ENCODE measurements at regions not wholly inside any gene's neighbourhood (a gene's known extent, or its start where the extent isn't known, plus 50 kb on each side); places are given as distances from the start of the nearest gene placed in this dataset.

DNA sequence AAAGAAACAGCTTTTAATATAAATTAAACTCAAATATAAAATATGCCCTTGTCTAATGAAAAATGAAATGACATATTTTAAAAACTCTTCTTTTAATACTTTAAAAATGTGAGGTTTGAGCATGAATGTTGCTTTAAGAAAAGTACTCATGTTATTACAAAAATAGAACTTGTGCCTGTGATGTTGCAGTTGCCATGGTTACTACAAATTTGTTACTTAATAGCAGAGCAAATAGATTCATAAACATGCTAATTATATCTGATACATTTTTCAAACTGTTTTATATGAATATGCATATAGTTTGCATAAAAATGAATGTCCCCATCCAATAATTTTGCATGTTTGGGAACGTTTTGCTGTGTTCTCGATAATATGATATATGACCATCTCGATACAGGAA, 152.3 kb upstream of the DPYD start:
- H3K23ac ChIP-seq (ENCODE audit: low read length): no peak overlapping the region
- H2BK12ac ChIP-seq (ENCODE audit: low read length): no peak overlapping the region
- H3K79me2 ChIP-seq (ENCODE audit: control insufficient read depth, insufficient read depth, low read length, poor library complexity): no peaks in the 10 kb centered on the region
- no peak overlapping the region for H3K27ac ChIP-seq (ENCODE audit: low read depth, low read length)
- WGBS (ENCODE audit: extremely low coverage, insufficient coverage, insufficient read length): no CpG with 5 or more reads among the region's 3 CpGs
- no peak overlapping the region for H3K4me3 ChIP-seq (ENCODE audit: low read depth, low read length)
- H3K4ac ChIP-seq (ENCODE audit: low read depth, low read length): no peak overlapping the region
- H3K18ac ChIP-seq (ENCODE audit: low read length): no peak overlapping the region
- H3K4me2 ChIP-seq (ENCODE audit: low read length): no peak overlapping the region
- no peaks in the 10 kb centered on the region for H3K9me3 ChIP-seq (ENCODE audit: insufficient read depth, low read depth, low read length)
- H3K4me1 ChIP-seq (ENCODE audit: control insufficient read depth in 1 of 2, insufficient read depth in 2 of 2, low read length in 2 of 2): no peaks in the 10 kb centered on the region
- no peak overlapping the region for H2BK120ac ChIP-seq (ENCODE audit: insufficient read depth, low read length, poor library complexity)
- no peaks in the 10 kb centered on the region for H3K27me3 ChIP-seq (ENCODE audit: insufficient read depth, low read length)
- no peak overlapping the region for H4K8ac ChIP-seq (ENCODE audit: low read depth, low read length)
- H4K12ac ChIP-seq (ENCODE audit: low read depth, low read length): no peak overlapping the region
- H3K9ac ChIP-seq (ENCODE audit: low read length): no peak overlapping the region
- H2BK5ac ChIP-seq (ENCODE audit: low read depth, low read length, poor library complexity): no peak overlapping the region
- no peak overlapping the region for H4K91ac ChIP-seq (ENCODE audit: low read depth, low read length)
- DNase-seq: no peak
- H3K14ac ChIP-seq (ENCODE audit: low read length): no peak overlapping the region
- H3K79me1 ChIP-seq (ENCODE audit: low read length): no peaks in the 10 kb centered on the region
- no peaks in the 10 kb centered on the region for H3K36me3 ChIP-seq (ENCODE audit: control insufficient read depth in 1 of 2, insufficient read depth in 2 of 2, low read length in 2 of 2)
- no peak overlapping the region for H2AFZ ChIP-seq (ENCODE audit: insufficient read depth, low read length, poor library complexity)
- no peak overlapping the region for H2AK5ac ChIP-seq (ENCODE audit: low read length)

DNA sequence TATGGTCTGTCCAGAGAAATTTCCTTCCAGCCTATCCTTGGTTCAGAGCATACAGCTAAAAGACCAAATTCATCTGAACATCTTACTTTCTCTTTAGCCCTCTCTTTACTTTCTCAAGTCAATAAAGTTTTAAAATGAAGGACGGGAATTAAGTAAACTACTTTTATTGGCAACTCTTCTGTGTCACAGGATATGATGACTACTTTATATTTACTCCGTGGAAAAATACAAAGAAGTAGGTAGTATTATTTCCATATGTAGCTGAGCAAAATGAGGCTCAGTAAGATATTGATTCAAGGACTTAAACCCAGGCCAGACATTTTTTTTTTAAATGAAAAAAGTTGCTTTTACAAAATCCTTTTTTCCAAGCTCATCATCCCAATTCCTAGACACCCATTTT, 151.2 kb upstream of the DPYD start:
- Histone ChIP-seq H2BK120ac (ENCODE audit: insufficient read depth, low read length, poor library complexity) (no peak overlapping the region), H4K91ac (ENCODE audit: low read depth, low read length) (no peak overlapping the region), H4K8ac (ENCODE audit: low read depth, low read length) (no peak overlapping the region), H3K14ac (ENCODE audit: low read length) (no peak overlapping the region), H3K4me2 (ENCODE audit: low read length) (no peak overlapping the region), H3K4ac (ENCODE audit: low read depth, low read length) (no peak overlapping the region), H3K23ac (ENCODE audit: low read length) (no peak overlapping the region), H4K12ac (ENCODE audit: low read depth, low read length) (no peak overlapping the region), H2BK5ac (ENCODE audit: low read depth, low read length, poor library complexity) (no peak overlapping the region), H3K4me3 (ENCODE audit: low read depth, low read length) (no peak overlapping the region), H3K27ac (ENCODE audit: low read depth, low read length) (no peak overlapping the region), H3K79me2 (ENCODE audit: control insufficient read depth, insufficient read depth, low read length, poor library complexity) (no peaks in the 10 kb centered on the region), H3K18ac (ENCODE audit: low read length) (no peak overlapping the region), H3K27me3 (ENCODE audit: insufficient read depth, low read length) (no peaks in the 10 kb centered on the region), H2BK12ac (ENCODE audit: low read length) (no peak overlapping the region), H3K9me3 (ENCODE audit: insufficient read depth, low read depth, low read length) (no peaks in the 10 kb centered on the region), H3K4me1 (ENCODE audit: control insufficient read depth in 1 of 2, insufficient read depth in 2 of 2, low read length in 2 of 2) (no peaks in the 10 kb centered on the region), H3K79me1 (ENCODE audit: low read length) (no peaks in the 10 kb centered on the region), H2AFZ (ENCODE audit: insufficient read depth, low read length, poor library complexity) (no peak overlapping the region), H3K36me3 (ENCODE audit: control insufficient read depth in 1 of 2, insufficient read depth in 2 of 2, low read length in 2 of 2) (no peaks in the 10 kb centered on the region), H2AK5ac (ENCODE audit: low read length) (no peak overlapping the region), H3K9ac (ENCODE audit: low read length) (no peak overlapping the region)
- WGBS (ENCODE audit: extremely low coverage, insufficient coverage, insufficient read length): no CpG with 5 or more reads among the region's 2 CpGs
- DNase-seq: no peak

DNA sequence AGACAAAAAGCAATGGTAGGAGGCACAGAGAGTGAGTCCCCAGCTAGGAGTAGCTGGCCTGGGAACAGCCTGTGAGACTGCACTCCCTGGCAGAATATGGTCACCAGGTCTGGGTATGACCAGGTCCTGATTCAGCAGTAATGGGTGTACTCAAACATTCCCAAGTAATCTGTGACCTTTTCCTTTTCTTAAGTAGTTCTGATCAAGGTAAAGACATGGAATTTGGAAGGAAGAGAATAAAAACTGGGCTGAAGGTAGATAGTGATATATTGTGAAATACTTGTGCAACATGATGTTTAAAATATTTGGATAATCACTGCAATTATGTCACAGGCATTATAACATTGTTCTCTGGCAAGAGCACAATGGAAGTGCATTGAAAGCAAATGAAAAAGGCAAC, 147.2 kb upstream of the DPYD start:
- H4K8ac ChIP-seq (ENCODE audit: low read depth, low read length): no peak overlapping the region
- no peak overlapping the region for H3K4me3 ChIP-seq (ENCODE audit: low read depth, low read length)
- H3K27ac ChIP-seq (ENCODE audit: low read depth, low read length): no peak overlapping the region
- H2AFZ ChIP-seq (ENCODE audit: insufficient read depth, low read length, poor library complexity): no peak overlapping the region
- DNase-seq: peak; percentile 20 to 66
- no peaks in the 10 kb centered on the region for H3K36me3 ChIP-seq (ENCODE audit: control insufficient read depth in 1 of 2, insufficient read depth in 2 of 2, low read length in 2 of 2)
- H3K23ac ChIP-seq (ENCODE audit: low read length): no peak overlapping the region
- no peaks in the 10 kb centered on the region for H3K79me2 ChIP-seq (ENCODE audit: control insufficient read depth, insufficient read depth, low read length, poor library complexity)
- no peak overlapping the region for H4K12ac ChIP-seq (ENCODE audit: low read depth, low read length)
- no peaks in the 10 kb centered on the region for H3K9me3 ChIP-seq (ENCODE audit: insufficient read depth, low read depth, low read length)
- H2BK120ac ChIP-seq (ENCODE audit: insufficient read depth, low read length, poor library complexity): no peak overlapping the region
- no peaks in the 10 kb centered on the region for H3K27me3 ChIP-seq (ENCODE audit: insufficient read depth, low read length)
- H3K9ac ChIP-seq (ENCODE audit: low read length): no peak overlapping the region
- H2BK12ac ChIP-seq (ENCODE audit: low read length): no peak overlapping the region
- H3K4me2 ChIP-seq (ENCODE audit: low read length): no peak overlapping the region
- no peak overlapping the region for H2AK5ac ChIP-seq (ENCODE audit: low read length)
- H3K18ac ChIP-seq (ENCODE audit: low read length): no peak overlapping the region
- H4K91ac ChIP-seq (ENCODE audit: low read depth, low read length): no peak overlapping the region
- H2BK5ac ChIP-seq (ENCODE audit: low read depth, low read length, poor library complexity): no peak overlapping the region
- no peaks in the 10 kb centered on the region for H3K4me1 ChIP-seq (ENCODE audit: control insufficient read depth in 1 of 2, insufficient read depth in 2 of 2, low read length in 2 of 2)
- no peaks in the 10 kb centered on the region for H3K79me1 ChIP-seq (ENCODE audit: low read length)
- H3K14ac ChIP-seq (ENCODE audit: low read length): no peak overlapping the region
- no peak overlapping the region for H3K4ac ChIP-seq (ENCODE audit: low read depth, low read length)

DNA sequence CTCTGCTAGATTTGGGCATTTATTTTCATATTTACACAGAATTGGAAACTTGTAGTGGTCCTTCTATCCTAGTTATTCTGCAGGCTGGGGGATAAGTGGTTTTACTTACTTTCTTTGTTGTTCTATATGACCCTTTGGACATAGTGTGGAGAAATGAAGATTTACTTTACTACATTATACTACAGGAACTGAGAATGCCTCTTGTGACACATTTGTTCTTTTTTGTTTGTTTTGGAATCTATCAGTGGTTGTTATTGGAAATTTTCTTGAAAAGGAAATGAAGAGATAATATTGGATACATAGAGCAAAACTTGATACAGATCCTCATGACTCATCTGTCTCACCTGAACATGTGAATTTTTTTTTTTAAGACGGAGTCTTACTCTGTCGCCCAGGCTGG, 146.1 kb upstream of the DPYD start:
- Histone ChIP-seq H4K91ac (ENCODE audit: low read depth, low read length) (no peak overlapping the region), H3K23ac (ENCODE audit: low read length) (no peak overlapping the region), H3K79me2 (ENCODE audit: control insufficient read depth, insufficient read depth, low read length, poor library complexity) (no peaks in the 10 kb centered on the region), H4K8ac (ENCODE audit: low read depth, low read length) (no peak overlapping the region), H3K18ac (ENCODE audit: low read length) (no peak overlapping the region), H4K12ac (ENCODE audit: low read depth, low read length) (no peak overlapping the region), H3K9ac (ENCODE audit: low read length) (no peak overlapping the region), H2BK12ac (ENCODE audit: low read length) (no peak overlapping the region), H3K4me3 (ENCODE audit: low read depth, low read length) (no peak overlapping the region), H2AK5ac (ENCODE audit: low read length) (no peak overlapping the region), H2AFZ (ENCODE audit: insufficient read depth, low read length, poor library complexity) (no peak overlapping the region), H2BK5ac (ENCODE audit: low read depth, low read length, poor library complexity) (no peak overlapping the region), H3K27me3 (ENCODE audit: insufficient read depth, low read length) (no peaks in the 10 kb centered on the region), H3K4ac (ENCODE audit: low read depth, low read length) (no peak overlapping the region), H3K9me3 (ENCODE audit: insufficient read depth, low read depth, low read length) (no peaks in the 10 kb centered on the region), H3K79me1 (ENCODE audit: low read length) (no peaks in the 10 kb centered on the region), H3K14ac (ENCODE audit: low read length) (no peak overlapping the region), H3K4me2 (ENCODE audit: low read length) (no peak overlapping the region), H3K27ac (ENCODE audit: low read depth, low read length) (no peak overlapping the region), H3K4me1 (ENCODE audit: control insufficient read depth in 1 of 2, insufficient read depth in 2 of 2, low read length in 2 of 2) (no peaks in the 10 kb centered on the region), H2BK120ac (ENCODE audit: insufficient read depth, low read length, poor library complexity) (no peak overlapping the region), H3K36me3 (ENCODE audit: control insufficient read depth in 1 of 2, insufficient read depth in 2 of 2, low read length in 2 of 2) (no peaks in the 10 kb centered on the region)
- WGBS (ENCODE audit: extremely low coverage, insufficient coverage, insufficient read length): no CpG with 5 or more reads among the region's 2 CpGs
- DNase-seq: no peak

DNA sequence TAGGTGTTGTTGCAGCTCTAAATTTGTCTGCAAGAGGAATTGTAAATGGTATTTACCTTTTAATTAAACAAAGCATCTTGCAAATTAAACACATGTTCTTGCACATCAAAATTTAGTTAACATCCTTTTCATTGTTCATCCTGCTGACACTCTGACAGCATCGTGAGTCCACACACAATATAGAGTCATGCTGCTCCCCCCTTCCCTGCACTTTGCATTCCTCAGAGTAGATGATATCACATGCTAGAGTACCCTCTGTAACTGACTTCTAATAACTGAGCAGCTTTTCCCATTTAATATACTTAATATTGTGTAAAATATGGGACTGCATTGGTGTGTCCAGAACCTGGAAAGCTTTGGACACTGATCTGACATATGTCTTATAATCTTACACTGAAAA, 138.8 kb upstream of the DPYD start:
- DNase-seq: no peak
- Histone ChIP-seq H3K27ac (ENCODE audit: low read depth, low read length) (no peak overlapping the region), H3K4me2 (ENCODE audit: low read length) (no peak overlapping the region), H4K91ac (ENCODE audit: low read depth, low read length) (no peak overlapping the region), H4K12ac (ENCODE audit: low read depth, low read length) (no peak overlapping the region), H3K4me1 (ENCODE audit: control insufficient read depth in 1 of 2, insufficient read depth in 2 of 2, low read length in 2 of 2) (no peaks in the 10 kb centered on the region), H3K23ac (ENCODE audit: low read length) (no peak overlapping the region), H3K36me3 (ENCODE audit: control insufficient read depth in 1 of 2, insufficient read depth in 2 of 2, low read length in 2 of 2) (no peaks in the 10 kb centered on the region), H2BK5ac (ENCODE audit: low read depth, low read length, poor library complexity) (no peak overlapping the region), H3K79me2 (ENCODE audit: control insufficient read depth, insufficient read depth, low read length, poor library complexity) (no peaks in the 10 kb centered on the region), H3K27me3 (ENCODE audit: insufficient read depth, low read length) (no peaks in the 10 kb centered on the region), H3K79me1 (ENCODE audit: low read length) (no peaks in the 10 kb centered on the region), H3K4ac (ENCODE audit: low read depth, low read length) (no peak overlapping the region), H3K4me3 (ENCODE audit: low read depth, low read length) (no peak overlapping the region), H2AFZ (ENCODE audit: insufficient read depth, low read length, poor library complexity) (no peak overlapping the region), H3K14ac (ENCODE audit: low read length) (no peak overlapping the region), H2BK120ac (ENCODE audit: insufficient read depth, low read length, poor library complexity) (no peak overlapping the region), H2AK5ac (ENCODE audit: low read length) (no peak overlapping the region), H4K8ac (ENCODE audit: low read depth, low read length) (no peak overlapping the region), H3K18ac (ENCODE audit: low read length) (no peak overlapping the region), H3K9me3 (ENCODE audit: insufficient read depth, low read depth, low read length) (no peaks in the 10 kb centered on the region), H2BK12ac (ENCODE audit: low read length) (no peak overlapping the region), H3K9ac (ENCODE audit: low read length) (no peak overlapping the region)
- WGBS (ENCODE audit: extremely low coverage, insufficient coverage, insufficient read length): no CpG with 5 or more reads among the region's 1 CpG

Data from trophoblast cell (in vitro differentiated cells and primary cell).